ENCODE measurements at regions not wholly inside any gene's neighbourhood (a gene's known extent, or its start where the extent isn't known, plus 50 kb on each side); places are given as distances from the start of the nearest gene placed in this dataset.

- no peaks in the 10 kb centered on the region for H3K27me3 Mint-ChIP-seq (ENCODE audit: unreplicated experiment)
- no peak overlapping the region for H3K4me3 Mint-ChIP-seq (ENCODE audit: unreplicated experiment)
- TF ChIP-seq CTCF (IDR thresholded peaks at IDR 0.05) = no peak
- H3K36me3 Mint-ChIP-seq (ENCODE audit: unreplicated experiment) = no peaks in the 10 kb centered on the region
- H3K4me1 Mint-ChIP-seq (ENCODE audit: unreplicated experiment) = no peaks in the 10 kb centered on the region
- DNase-seq (ENCODE audit: extremely low spot score, unreplicated experiment) = no peak
- H3K27ac Mint-ChIP-seq (ENCODE audit: unreplicated experiment) = no peak overlapping the region
- H3K9me3 Mint-ChIP-seq (ENCODE audit: unreplicated experiment) = no peaks in the 10 kb centered on the region
Measured at GRCh38 chr7:26001662-26002244, 150.2 kb upstream of the NFE2L3 start.

GRCh38 chr7:26005683-26006410 lies 146.2 kb upstream of the NFE2L3 start:
- H3K27ac Mint-ChIP-seq (ENCODE audit: unreplicated experiment) = no peak overlapping the region
- no peak for TF ChIP-seq CTCF (IDR thresholded peaks at IDR 0.05)
- no peaks in the 10 kb centered on the region for H3K4me1 Mint-ChIP-seq (ENCODE audit: unreplicated experiment)
- no peak overlapping the region for H3K4me3 Mint-ChIP-seq (ENCODE audit: unreplicated experiment)
- no peak for DNase-seq (ENCODE audit: extremely low spot score, unreplicated experiment)
- H3K27me3 Mint-ChIP-seq (ENCODE audit: unreplicated experiment) = no peaks in the 10 kb centered on the region
- H3K9me3 Mint-ChIP-seq (ENCODE audit: unreplicated experiment) = no peaks in the 10 kb centered on the region
- no peaks in the 10 kb centered on the region for H3K36me3 Mint-ChIP-seq (ENCODE audit: unreplicated experiment)

- Mint-ChIP-seq H3K4me1 (ENCODE audit: unreplicated experiment) (no peaks in the 10 kb centered on the region), H3K36me3 (ENCODE audit: unreplicated experiment) (no peaks in the 10 kb centered on the region), H3K4me3 (ENCODE audit: unreplicated experiment) (no peak overlapping the region), H3K9me3 (ENCODE audit: unreplicated experiment) (no peaks in the 10 kb centered on the region), H3K27ac (ENCODE audit: unreplicated experiment) (no peak overlapping the region), H3K27me3 (ENCODE audit: unreplicated experiment) (no peaks in the 10 kb centered on the region)
- TF ChIP-seq CTCF (IDR thresholded peaks at IDR 0.05) = no peak
- no peak for DNase-seq (ENCODE audit: extremely low spot score, unreplicated experiment)
Measured at GRCh38 chr7:26006426-26006825, 145.6 kb upstream of the NFE2L3 start.

- no peaks in the 10 kb centered on the region for H3K4me1 Mint-ChIP-seq (ENCODE audit: unreplicated experiment)
- H3K9me3 Mint-ChIP-seq (ENCODE audit: unreplicated experiment) = no peaks in the 10 kb centered on the region
- TF ChIP-seq CTCF (IDR thresholded peaks at IDR 0.05) = no peak
- no peaks in the 10 kb centered on the region for H3K27me3 Mint-ChIP-seq (ENCODE audit: unreplicated experiment)
- H3K4me3 Mint-ChIP-seq (ENCODE audit: unreplicated experiment) = no peak overlapping the region
- no peak for DNase-seq (ENCODE audit: extremely low spot score, unreplicated experiment)
- H3K27ac Mint-ChIP-seq (ENCODE audit: unreplicated experiment) = no peak overlapping the region
- no peaks in the 10 kb centered on the region for H3K36me3 Mint-ChIP-seq (ENCODE audit: unreplicated experiment)
Measured at GRCh38 chr7:26007510-26007909, 144.5 kb upstream of the NFE2L3 start.

GRCh38 chr7:26008428-26008827 lies 143.6 kb upstream of the NFE2L3 start:
- no peaks in the 10 kb centered on the region for H3K36me3 Mint-ChIP-seq (ENCODE audit: unreplicated experiment)
- TF ChIP-seq CTCF (IDR thresholded peaks at IDR 0.05) = no peak
- no peaks in the 10 kb centered on the region for H3K27me3 Mint-ChIP-seq (ENCODE audit: unreplicated experiment)
- H3K4me1 Mint-ChIP-seq (ENCODE audit: unreplicated experiment) = no peaks in the 10 kb centered on the region
- no peak overlapping the region for H3K27ac Mint-ChIP-seq (ENCODE audit: unreplicated experiment)
- no peak overlapping the region for H3K4me3 Mint-ChIP-seq (ENCODE audit: unreplicated experiment)
- H3K9me3 Mint-ChIP-seq (ENCODE audit: unreplicated experiment) = no peaks in the 10 kb centered on the region
- DNase-seq (ENCODE audit: extremely low spot score, unreplicated experiment) = no peak
